ENCODE measurements at regions not wholly inside any gene's neighbourhood (a gene's known extent, or its start where the extent isn't known, plus 50 kb on each side); places are given as distances from the start of the nearest gene placed in this dataset.

GRCh38 chr14:37864861-37865718, 269.7 kb downstream of the TTC6 start (continued):
- TF ChIP-seq HMGXB3 (CRISPR knock-in tag; IDR thresholded peaks at IDR 0.05; ENCODE audit: borderline replicate concordance) (peak; percentile 94), TFE3 (CRISPR knock-in tag; IDR thresholded peaks at IDR 0.05) (peak; percentile 91), HOXA7 (CRISPR knock-in tag; IDR thresholded peaks at IDR 0.05) (no peak), RFX5 (IDR thresholded peaks at IDR 0.05; ENCODE audit: low read depth, low read length) (no peak), TGIF2 (CRISPR knock-in tag; IDR thresholded peaks at IDR 0.05) (peak; percentile 52; the same call in 1 of the 2 replicates), CENPT (CRISPR knock-in tag; IDR thresholded peaks at IDR 0.05; ENCODE audit: low read depth) (no peak; the same call in 1 of the 2 replicates), RBM22 (optimal IDR thresholded peaks at IDR 0.05; ENCODE audit: low read length) (no peak), DNMT3B (CRISPR knock-in tag; conservative IDR thresholded peaks at IDR 0.05) (peak; percentile 94; the same call in 1 of the 2 replicates), CEBPB (IDR thresholded peaks at IDR 0.05; ENCODE audit: borderline replicate concordance, low read depth, low read length) (peak; percentile 96), IKZF1 (IDR thresholded peaks at IDR 0.05) (no peak), NFATC3 (CRISPR knock-in tag; IDR thresholded peaks at IDR 0.05) (peak; percentile 78), NKX3-1 (CRISPR knock-in tag; IDR thresholded peaks at IDR 0.05) (peak; percentile 92; the same call in 1 of the 2 replicates), KLF15 (CRISPR knock-in tag; IDR thresholded peaks at IDR 0.05; ENCODE audit: borderline replicate concordance) (no peak)
- TF ChIP-seq, protein P1, sequence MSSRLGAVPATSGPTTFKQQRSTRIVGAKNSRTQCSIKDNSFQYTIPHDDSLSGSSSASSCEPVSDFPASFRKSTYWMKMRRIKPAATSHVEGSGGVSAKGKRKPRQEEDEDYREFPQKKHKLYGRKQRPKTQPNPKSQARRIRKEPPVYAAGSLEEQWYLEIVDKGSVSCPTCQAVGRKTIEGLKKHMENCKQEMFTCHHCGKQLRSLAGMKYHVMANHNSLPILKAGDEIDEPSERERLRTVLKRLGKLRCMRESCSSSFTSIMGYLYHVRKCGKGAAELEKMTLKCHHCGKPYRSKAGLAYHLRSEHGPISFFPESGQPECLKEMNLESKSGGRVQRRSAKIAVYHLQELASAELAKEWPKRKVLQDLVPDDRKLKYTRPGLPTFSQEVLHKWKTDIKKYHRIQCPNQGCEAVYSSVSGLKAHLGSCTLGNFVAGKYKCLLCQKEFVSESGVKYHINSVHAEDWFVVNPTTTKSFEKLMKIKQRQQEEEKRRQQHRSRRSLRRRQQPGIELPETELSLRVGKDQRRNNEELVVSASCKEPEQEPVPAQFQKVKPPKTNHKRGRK (CRISPR knock-in tag; IDR thresholded peaks at IDR 0.05), result peak; percentile 80; the same call in 1 of the 2 replicates
- TF ChIP-seq, protein P2, sequence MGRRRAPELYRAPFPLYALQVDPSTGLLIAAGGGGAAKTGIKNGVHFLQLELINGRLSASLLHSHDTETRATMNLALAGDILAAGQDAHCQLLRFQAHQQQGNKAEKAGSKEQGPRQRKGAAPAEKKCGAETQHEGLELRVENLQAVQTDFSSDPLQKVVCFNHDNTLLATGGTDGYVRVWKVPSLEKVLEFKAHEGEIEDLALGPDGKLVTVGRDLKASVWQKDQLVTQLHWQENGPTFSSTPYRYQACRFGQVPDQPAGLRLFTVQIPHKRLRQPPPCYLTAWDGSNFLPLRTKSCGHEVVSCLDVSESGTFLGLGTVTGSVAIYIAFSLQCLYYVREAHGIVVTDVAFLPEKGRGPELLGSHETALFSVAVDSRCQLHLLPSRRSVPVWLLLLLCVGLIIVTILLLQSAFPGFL (CRISPR knock-in tag; IDR thresholded peaks at IDR 0.05), result no peak
- TF ChIP-seq, protein P3, sequence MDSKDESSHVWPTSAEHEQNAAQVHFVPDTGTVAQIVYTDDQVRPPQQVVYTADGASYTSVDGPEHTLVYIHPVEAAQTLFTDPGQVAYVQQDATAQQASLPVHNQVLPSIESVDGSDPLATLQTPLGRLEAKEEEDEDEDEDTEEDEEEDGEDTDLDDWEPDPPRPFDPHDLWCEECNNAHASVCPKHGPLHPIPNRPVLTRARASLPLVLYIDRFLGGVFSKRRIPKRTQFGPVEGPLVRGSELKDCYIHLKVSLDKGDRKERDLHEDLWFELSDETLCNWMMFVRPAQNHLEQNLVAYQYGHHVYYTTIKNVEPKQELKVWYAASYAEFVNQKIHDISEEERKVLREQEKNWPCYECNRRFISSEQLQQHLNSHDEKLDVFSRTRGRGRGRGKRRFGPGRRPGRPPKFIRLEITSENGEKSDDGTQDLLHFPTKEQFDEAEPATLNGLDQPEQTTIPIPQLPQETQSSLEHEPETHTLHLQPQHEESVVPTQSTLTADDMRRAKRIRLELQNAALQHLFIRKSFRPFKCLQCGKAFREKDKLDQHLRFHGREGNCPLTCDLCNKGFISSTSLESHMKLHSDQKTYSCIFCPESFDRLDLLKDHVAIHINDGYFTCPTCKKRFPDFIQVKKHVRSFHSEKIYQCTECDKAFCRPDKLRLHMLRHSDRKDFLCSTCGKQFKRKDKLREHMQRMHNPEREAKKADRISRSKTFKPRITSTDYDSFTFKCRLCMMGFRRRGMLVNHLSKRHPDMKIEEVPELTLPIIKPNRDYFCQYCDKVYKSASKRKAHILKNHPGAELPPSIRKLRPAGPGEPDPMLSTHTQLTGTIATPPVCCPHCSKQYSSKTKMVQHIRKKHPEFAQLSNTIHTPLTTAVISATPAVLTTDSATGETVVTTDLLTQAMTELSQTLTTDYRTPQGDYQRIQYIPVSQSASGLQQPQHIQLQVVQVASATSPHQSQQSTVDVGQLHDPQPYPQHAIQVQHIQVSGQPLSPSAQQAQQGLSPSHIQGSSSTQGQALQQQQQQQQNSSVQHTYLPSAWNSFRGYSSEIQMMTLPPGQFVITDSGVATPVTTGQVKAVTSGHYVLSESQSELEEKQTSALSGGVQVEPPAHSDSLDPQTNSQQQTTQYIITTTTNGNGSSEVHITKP (CRISPR knock-in tag; IDR thresholded peaks at IDR 0.05; ENCODE audit: low read depth), result peak; percentile 91; the same call in 1 of the 2 replicates
